NCI-H82 (cell line): ENCODE measurements at regions not wholly inside any gene's neighbourhood (a gene's known extent, or its start where the extent isn't known, plus 50 kb on each side); places are given as distances from the start of the nearest gene placed in this dataset.

Experiments
- DNase-seq: peaks from one replicate; lab custom pipeline; 2025; lab: John Stamatoyannopoulos, UW

- DNase-seq: peak; percentile 89
Observed at GRCh38 chr6:26215585-26216358, 128.5 kb downstream of the HFE start.

- peak; percentile 99 for DNase-seq
Observed at GRCh38 chr6:26216359-26216885, 129.2 kb downstream of the HFE start.

DNA sequence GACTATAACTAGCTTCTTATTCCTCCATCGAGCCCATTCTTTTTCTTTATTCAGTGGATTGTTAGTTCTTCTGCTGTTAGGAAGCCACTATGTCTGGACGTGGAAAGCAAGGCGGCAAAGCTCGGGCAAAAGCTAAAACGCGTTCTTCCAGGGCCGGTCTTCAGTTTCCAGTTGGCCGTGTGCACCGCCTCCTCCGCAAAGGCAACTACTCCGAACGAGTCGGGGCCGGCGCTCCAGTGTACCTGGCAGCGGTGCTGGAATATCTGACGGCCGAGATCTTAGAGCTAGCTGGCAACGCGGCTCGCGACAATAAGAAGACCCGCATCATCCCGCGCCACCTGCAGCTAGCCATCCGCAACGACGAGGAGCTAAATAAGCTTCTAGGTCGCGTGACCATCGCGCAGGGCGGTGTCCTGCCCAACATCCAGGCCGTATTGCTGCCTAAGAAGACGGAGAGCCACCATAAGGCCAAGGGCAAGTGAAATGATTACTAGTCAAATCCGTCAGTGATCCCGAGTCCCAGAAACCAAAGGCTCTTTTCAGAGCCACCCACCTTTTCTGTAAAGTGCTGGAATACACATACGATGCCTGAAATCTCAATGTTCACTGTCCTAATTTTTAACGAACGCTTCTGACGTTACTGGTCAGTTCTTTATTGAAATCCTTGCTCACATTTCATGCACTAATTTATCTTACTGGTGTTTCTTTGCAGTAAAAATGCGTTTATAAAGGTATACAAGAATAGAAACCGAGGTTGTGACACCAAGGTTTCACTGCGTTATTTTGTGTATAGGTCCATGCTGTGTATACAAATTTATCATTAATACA is 129.9 kb downstream of the HFE start:
- peak; percentile 99 for DNase-seq

GRCh38 chr6:26217714-26218075 is 130.5 kb downstream of the HFE start:
- DNase-seq: peak; percentile 88

DNA sequence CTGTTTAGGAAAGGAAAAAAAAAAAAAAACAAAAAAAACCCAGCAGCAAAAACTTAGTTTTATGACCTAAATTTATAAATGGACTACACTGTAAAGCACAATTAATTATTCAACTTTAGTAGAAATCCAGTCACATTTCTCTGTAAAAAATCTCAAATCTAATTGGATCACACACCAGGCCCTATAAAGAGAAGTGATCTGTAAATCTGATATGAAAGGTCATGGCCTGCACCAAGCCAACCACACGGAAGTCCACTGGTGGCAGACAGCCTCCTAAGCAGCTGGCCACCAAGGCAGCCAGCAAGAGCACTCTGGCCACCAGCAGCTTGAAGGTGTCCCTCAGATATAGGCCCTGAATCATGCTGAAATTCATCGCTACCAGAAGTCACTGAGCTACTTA is 131.6 kb downstream of the HFE start:
- DNase-seq: no peak

DNA sequence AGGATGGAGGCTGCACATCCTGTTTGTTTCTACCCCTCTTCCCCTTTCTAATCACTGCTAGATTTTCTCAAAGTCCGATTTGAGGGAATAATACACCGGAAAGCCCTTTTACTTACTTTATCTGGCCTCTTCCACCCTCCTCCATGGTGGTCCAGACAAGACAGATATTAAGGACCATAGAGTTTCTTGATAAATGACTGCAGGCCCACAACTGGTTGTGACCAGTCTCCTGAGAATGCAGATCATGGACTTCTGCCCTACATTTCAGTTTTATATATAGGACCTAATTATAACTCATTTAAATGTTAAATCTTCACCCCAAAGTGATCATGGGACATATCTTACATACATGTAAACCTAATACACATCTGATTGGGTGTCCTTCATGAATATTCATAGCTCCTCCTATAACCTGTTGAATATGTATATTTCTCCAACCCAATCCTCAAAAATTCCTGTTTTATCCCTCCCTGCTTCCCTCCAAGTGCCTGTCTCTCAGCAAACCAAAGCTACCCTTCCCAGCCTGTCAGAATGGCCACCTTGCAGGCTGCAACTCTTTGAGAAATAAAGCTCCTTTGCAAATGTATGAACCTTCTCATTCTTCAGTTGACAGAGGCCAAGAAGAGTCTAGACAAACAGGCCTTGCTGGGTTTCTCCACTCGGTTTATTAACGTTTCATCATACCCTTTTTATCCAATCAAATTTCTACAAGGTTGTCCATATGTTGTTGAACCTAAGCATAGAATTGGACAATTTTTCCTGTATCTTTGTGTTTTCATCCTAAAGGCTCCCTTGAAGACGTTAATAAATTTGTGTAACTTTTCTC is 133.1 kb downstream of the HFE start:
- DNase-seq: no peak

- no peak for DNase-seq
Observed at GRCh38 chr6:26221186-26221585, 134.0 kb downstream of the HFE start.

DNA sequence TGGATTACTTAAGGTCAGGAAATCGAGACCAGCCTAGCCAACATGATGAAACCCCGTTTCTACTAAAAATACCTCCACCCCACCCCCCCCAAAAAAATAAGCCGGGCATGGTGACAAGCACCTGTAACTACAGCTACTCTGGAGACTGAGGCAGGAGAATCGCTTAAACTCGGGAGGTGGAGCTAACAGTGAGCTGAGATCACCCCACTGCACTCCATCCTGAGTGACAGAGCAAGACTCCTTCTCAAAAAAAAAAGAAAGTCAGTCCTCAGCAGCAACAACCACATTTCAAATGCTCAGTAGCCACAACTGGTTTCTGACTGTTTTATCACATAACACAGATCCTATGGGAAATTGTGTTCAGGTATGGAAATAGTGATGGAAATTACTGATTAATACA is 135.3 kb downstream of the HFE start:
- DNase-seq: no peak

- no peak for DNase-seq
Observed at GRCh38 chr6:26223228-26223627, 136.0 kb downstream of the HFE start.

DNA sequence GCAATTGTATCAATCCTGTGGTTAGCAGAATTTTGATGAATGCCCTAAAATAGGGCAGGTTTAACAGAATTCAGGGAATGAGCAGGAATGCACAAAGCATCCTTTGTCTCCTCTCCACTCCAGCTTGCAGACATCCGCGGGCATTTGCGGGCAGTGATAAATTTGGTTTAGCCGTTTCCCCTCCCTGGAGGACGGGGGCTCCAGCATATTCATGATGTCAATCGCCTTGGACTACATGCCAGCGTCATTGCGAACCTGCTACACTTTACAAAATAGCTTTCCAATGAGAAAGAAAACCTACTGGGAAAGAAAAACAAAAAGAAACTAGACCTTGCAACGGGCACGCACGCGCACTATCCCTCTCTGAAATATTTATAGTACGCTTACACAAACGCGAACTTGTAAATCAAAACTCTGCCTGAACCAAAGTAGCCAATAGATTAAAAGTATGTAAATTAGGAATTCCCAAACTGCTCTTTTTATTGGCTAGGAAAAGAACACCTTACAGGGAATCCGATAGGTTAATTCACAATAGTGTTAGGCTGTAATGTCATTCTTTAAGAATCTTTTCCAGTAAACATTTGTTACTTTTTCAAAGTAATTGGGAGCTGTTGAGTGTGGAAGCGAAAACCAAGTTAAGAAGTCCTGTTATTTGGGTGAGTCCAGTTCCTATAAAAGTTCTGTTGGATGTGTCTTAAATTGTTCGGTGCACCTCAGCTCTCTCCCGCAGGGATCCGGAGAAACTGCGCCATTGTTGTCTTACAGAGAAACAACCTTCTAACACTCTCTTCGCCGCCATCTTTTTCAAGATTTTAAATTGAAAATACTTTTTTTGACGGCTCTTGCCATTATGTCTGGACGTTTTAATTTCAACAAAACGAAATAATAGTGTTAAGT is 136.7 kb downstream of the HFE start:
- no peak for DNase-seq

DNA sequence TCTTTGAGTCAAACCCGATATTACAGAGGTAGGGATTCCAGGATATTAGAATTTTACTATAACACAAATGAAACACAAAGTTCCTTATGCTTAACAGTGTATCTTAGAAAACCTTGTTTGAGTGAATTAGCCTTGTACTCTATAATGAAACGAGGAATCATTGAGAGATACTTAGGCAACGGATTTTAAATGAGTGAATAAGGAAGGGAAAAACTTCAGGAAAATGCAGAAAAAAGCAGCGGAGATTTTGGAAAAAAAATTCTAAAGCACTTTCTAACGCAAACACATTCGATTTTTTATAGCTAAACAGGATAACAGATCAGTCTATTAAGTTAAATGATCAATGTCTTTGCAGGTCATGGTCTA is 137.3 kb downstream of the HFE start:
- DNase-seq: no peak

DNA sequence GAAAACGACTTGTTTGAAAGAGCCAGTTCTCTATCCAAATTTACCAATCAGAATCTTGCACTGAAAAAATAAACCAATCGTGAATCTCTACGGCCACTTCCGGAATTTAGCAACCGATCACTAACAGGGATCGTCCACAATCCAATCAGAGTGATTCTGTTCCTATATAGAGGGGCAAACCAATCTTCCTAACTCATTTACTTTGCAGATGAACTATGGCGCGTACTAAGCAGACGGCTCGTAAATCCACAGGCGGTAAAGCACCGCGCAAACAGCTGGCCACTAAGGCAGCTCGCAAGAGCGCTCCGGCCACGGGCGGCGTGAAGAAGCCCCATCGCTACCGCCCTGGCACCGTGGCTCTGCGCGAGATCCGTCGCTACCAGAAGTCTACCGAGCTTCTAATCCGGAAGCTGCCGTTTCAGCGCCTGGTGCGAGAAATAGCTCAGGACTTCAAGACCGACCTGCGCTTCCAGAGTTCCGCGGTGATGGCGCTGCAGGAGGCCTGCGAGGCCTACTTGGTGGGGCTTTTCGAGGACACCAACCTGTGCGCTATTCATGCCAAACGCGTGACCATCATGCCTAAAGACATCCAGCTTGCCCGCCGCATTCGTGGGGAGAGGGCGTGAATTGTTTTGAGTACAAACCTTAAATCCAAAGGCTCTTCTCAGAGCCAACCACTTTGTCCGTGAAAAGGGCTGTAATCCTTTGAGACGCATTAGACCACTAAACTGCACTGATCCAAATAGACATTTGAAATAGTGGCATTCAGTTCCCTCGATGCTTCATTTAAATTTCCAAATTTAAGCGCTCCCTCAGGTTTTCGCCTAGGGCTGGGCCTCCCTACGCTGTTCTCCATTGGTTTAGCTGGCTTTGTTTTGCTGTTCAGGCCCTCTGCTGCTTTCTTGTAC is 138.0 kb downstream of the HFE start:
- DNase-seq: no peak

GRCh38 chr6:26225848-26226578 is 138.8 kb downstream of the HFE start:
- no peak for DNase-seq

- no peak for DNase-seq
Observed at GRCh38 chr6:26226579-26226967, 138.4 kb upstream of the BTN3A2 start.

- DNase-seq: no peak
Observed at GRCh38 chr6:26230351-26230750, 134.6 kb upstream of the BTN3A2 start.

DNA sequence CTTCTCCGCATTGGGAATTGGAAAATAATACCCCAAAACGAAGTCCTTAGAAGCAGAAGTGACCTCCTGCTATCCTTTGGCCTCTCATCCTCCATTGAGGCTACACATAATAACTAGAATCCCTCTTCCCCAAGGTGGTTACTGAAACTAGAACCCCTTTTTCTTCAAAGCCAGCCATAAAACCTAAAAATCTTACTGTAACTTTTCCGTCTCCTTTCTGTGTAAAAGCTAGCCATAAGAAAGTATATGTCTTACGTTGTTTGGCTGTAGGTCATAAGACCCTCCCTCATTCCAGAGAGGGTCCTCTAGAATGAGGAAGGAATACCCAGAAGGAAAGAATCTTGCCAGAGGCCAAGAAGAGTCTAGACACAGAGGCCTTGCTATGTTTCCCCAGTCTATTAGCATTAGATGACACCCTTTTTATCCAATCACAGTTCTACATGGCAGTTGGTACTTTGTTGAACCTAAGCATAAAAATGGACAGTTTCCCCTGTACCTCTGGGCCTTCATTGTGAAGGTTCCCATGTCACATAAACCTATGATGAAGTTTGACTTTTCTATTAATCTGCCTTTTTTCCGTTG is 133.9 kb upstream of the BTN3A2 start:
- no peak for DNase-seq

- DNase-seq: no peak
Observed at GRCh38 chr6:26232306-26232939, 132.6 kb upstream of the BTN3A2 start.

GRCh38 chr6:26232940-26233648 is 131.9 kb upstream of the BTN3A2 start:
- no peak for DNase-seq
